ENCODE measurements at regions not wholly inside any gene's neighbourhood (a gene's known extent, or its start where the extent isn't known, plus 50 kb on each side); places are given as distances from the start of the nearest gene placed in this dataset.

GRCh38 chr6:145070791-145071190 lies 664.5 kb downstream of the EPM2A start:
- TF ChIP-seq EZH2phosphoT487 (IDR thresholded peaks at IDR 0.05; ENCODE audit: unreplicated experiment) (no peak), CTCF (conservative IDR thresholded peaks at IDR 0.05; ENCODE audit: low read depth in 2 of 2) (no peak), EZH2 (IDR thresholded peaks at IDR 0.05; ENCODE audit: low read depth, unreplicated experiment) (no peak), POLR2AphosphoS5 (IDR thresholded peaks at IDR 0.05; ENCODE audit: low read depth) (no peak), REST (IDR thresholded peaks at IDR 0.05; ENCODE audit: unreplicated experiment) (no peak), JUNB (IDR thresholded peaks at IDR 0.05; ENCODE audit: unreplicated experiment) (no peak), ZNF331 (CRISPR knock-in tag; IDR thresholded peaks at IDR 0.05; ENCODE audit: low read depth) (no peak)

All from GM23338 (cell line).